Right lobe of liver (tissue), 6 donors: ENCODE measurements at regions not wholly inside any gene's neighbourhood (a gene's known extent, or its start where the extent isn't known, plus 50 kb on each side); places are given as distances from the start of the nearest gene placed in this dataset.

Experiments used
- ATAC-seq, 4 donors: fragments of 200-7000 bp; cut with Tn5 transposase; one replicate each; pipeline ENCODE4 v1.9.1; 2020; ENCODE audit warnings: mild to moderate bottlenecking in 4 of 4, moderate library complexity in 4 of 4
- DNase-seq, 3 donors: peaks; one replicate each; pipeline ENCODE4 v3.0.0-alpha.2; 2020
- H3K27ac ChIP-seq, 3 donors: fragments of 200-600 bp; one replicate each; pipeline ENCODE4 v1.8.0; 2022
- H3K27me3 ChIP-seq, 2 donors: fragments of 200-600 bp; one replicate each; pipeline ENCODE4 v1.8.0; 2022
- H3K36me3 ChIP-seq, 4 donors: fragments of 200-600 bp; sonication (generic) in 1 of 4; one replicate each; pipeline versions ENCODE4 v1.5.1 to v1.8.0; 2017 to 2022; ENCODE audit warnings: control low read depth in 1 of 4
- H3K4me1 ChIP-seq, 4 donors: fragments of 200-600 bp; sonication (generic) in 1 of 4; one replicate each; pipeline versions ENCODE4 v1.5.1 to v1.8.0; 2017 to 2022; ENCODE audit warnings: control low read depth in 1 of 4
- H3K4me3 ChIP-seq, 3 donors: fragments of 200-600 bp; one replicate each; pipeline ENCODE4 v1.8.0; 2022
- H3K9me3 ChIP-seq, 4 donors: fragments of 200-600 bp; sonication (generic) in 1 of 4; one replicate each; pipeline versions ENCODE4 v1.5.1 to v1.8.0; 2017 to 2022; ENCODE audit warnings: control low read depth in 1 of 4
- CTCF ChIP-seq, 4 donors: fragments of 200-600 bp in 3 of 4; fragments of 450-650 bp in 1 of 4; IDR thresholded peaks; one replicate each; pipeline versions ENCODE4 v1.5.1 to v1.8.0; 2016 to 2022; ENCODE audit warnings: antibody characterized with exemption in 4 of 4, mild to moderate bottlenecking in 2 of 4
- POLR2A ChIP-seq: fragments of 450-650 bp; IDR thresholded peaks from one replicate; pipeline ENCODE4 v1.6.1; 2017; ENCODE audit warnings: antibody characterized with exemption, mild to moderate bottlenecking
- WGBS: methylation state at CpG from one replicate; pipeline ENCODE4 v1.1.6; 2018; ENCODE audit warnings: low coverage, low lambda C conversion rate; ENCODE audit not compliant: insufficient coverage; ENCODE audit errors: missing lambda C conversion rate; 5-methylcytosine and 5-hydroxymethylcytosine counted together
- intact Hi-C, 2 donors: fragments of 100-400 bp; cut with DNase I; formaldehyde crosslinking; loops; one replicate each; pipeline versions ENCODE4 v1.11.2 to v1.14.1; 2022
- donor health status: DM: no; HTN: yes; CAD: no.
- donor health status: DM: no; HTN: no; CAD: no.
- donor health status: DM: no; HTN: no; CAD: no.
- donor health status: DM: no; HTN: yes; CAD: no.
- donor health status: DM: no; HTN: yes; CAD: no.

GRCh38 chr6:151753581-151753980 lies 53.9 kb upstream of the ESR1 start:
- Histone ChIP-seq H3K27ac (no peak overlapping the region), H3K9me3 (no peaks in the 10 kb centered on the region), H3K36me3 (no peaks in the 10 kb centered on the region), H3K4me3 (no peak overlapping the region), H3K27me3 (no peaks in the 10 kb centered on the region), H3K4me1 (no peaks in the 10 kb centered on the region)
- ATAC-seq = no peak
- intact Hi-C loops = no loop called here
- DNase-seq = no peak
- TF ChIP-seq CTCF (IDR thresholded peaks at IDR 0.05) (no peak), POLR2A (no peak)
- WGBS = 87% methylated on average over 4 of the region's 4 CpGs

- H3K27me3 ChIP-seq = no peaks in the 10 kb centered on the region
- H3K4me1 ChIP-seq = no peaks in the 10 kb centered on the region
- peak in 3 of 4 donors; percentile 49 to 90 (median 71) for ATAC-seq
- intact Hi-C loops = no loop called here
- TF ChIP-seq POLR2A (no peak), CTCF (IDR thresholded peaks at IDR 0.05) (no peak)
- no peak overlapping the region for H3K4me3 ChIP-seq
- peak overlapping the region in 1 of 3 donors; percentile 42 for H3K27ac ChIP-seq
- no peaks in the 10 kb centered on the region for H3K9me3 ChIP-seq
- WGBS = 53% methylated on average over 5 of the region's 5 CpGs
- H3K36me3 ChIP-seq = no peaks in the 10 kb centered on the region
- DNase-seq = no peak
Measured at GRCh38 chr6:151757506-151757955, 50.0 kb upstream of the ESR1 start.
